ENCODE measurements at regions not wholly inside any gene's neighbourhood (a gene's known extent, or its start where the extent isn't known, plus 50 kb on each side); places are given as distances from the start of the nearest gene placed in this dataset.

DNA sequence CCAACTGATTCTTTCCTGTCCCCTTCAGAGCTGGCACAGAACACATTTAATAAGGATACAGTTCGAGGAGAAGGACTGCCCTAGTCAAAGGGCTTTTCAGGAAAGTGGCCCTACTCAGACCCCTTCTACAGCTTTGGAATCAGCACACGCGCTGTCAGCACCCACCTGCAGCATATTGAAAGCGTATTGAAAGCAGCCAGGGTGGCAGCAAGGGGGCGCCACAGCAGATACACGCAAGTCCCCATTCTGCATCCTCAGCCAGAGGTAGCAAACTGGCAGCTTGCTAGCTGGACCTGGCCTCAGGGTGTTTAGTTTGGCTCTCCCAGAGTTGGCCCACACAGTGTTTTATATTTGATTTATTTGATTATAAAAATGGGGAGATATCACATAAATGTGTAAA, 101.0 kb upstream of the NT5C1B start:
- DNase-seq (ENCODE audit: low spot score) = no peak
- H3K27ac Mint-ChIP-seq (ENCODE audit: unreplicated experiment) = no peak overlapping the region
- H3K9me3 Mint-ChIP-seq (ENCODE audit: low read depth) = peaks cover 4% of the 10 kb centered on the region
- H3K27me3 Mint-ChIP-seq (ENCODE audit: low read depth) = no peaks in the 10 kb centered on the region
- H3K4me3 Mint-ChIP-seq (ENCODE audit: unreplicated experiment) = no peak overlapping the region
- no peaks in the 10 kb centered on the region for H3K4me1 Mint-ChIP-seq (ENCODE audit: low read depth)
- TF ChIP-seq, protein P1, sequence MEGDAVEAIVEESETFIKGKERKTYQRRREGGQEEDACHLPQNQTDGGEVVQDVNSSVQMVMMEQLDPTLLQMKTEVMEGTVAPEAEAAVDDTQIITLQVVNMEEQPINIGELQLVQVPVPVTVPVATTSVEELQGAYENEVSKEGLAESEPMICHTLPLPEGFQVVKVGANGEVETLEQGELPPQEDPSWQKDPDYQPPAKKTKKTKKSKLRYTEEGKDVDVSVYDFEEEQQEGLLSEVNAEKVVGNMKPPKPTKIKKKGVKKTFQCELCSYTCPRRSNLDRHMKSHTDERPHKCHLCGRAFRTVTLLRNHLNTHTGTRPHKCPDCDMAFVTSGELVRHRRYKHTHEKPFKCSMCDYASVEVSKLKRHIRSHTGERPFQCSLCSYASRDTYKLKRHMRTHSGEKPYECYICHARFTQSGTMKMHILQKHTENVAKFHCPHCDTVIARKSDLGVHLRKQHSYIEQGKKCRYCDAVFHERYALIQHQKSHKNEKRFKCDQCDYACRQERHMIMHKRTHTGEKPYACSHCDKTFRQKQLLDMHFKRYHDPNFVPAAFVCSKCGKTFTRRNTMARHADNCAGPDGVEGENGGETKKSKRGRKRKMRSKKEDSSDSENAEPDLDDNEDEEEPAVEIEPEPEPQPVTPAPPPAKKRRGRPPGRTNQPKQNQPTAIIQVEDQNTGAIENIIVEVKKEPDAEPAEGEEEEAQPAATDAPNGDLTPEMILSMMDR (IDR thresholded peaks at IDR 0.05) = peak; percentile 49
- H3K36me3 Mint-ChIP-seq (ENCODE audit: low read depth) = no peaks in the 10 kb centered on the region

DNA sequence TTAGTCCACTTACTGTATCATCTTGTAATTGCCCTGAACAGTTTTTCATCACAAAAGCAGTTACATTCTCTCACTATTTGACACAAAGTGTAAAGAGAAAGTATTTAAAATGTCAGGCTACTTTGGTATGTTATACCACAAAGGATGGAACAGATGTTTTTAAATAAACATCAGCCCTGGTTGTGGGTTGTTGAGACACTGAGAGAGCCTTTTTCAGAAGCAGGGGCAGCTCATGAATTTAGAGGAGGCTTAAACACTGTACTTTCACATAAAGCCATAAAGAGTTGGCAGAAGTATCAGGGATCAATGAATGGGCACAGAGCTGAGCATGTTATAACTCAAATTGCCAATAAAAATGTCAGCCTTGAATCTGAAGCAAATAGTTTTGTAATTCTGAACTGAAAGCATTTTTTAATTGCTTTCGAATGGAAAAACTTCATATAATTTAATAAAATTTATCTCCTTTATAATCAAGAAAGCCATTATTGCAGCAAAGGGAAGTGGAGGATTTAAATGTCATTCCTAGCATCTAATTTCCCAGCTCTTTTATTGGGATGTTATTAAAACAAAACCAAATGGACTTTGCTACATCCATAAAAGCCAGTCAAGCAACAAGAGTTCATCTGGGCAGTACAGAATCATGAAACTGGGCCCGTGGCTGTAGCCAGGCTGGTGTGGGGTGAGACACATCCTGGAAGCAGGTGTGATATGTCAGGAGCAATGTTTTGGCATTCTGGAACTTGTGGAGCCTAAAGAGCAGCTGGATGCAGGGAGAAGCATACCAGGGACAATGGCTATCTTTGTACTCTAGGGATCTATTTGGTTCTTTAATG, 95.1 kb upstream of the NT5C1B start:
- peaks cover 19% of the 10 kb centered on the region for H3K27me3 Mint-ChIP-seq (ENCODE audit: low read depth)

DNA sequence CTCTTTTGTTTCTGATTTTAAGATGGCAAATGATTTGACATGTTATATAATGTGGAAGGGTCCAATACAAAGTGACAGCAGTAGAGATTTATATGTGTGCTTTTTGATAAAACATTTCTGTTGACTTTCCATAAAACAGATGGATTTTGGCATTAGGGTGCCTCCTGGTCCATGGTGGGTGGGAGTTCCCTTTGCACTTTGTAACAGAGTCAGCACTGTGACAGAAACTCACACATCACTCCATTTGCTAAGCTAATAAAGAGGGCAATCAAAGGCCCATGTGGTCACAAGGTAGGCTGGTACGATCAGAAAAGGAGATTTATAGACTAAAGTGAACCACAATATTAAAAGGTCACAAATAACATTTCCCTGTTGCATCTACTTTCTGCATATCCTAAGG, 93.3 kb upstream of the NT5C1B start:
- DNase-seq (ENCODE audit: low spot score) = no peak
- H3K4me3 Mint-ChIP-seq (ENCODE audit: unreplicated experiment) = no peak overlapping the region
- no peaks in the 10 kb centered on the region for H3K9me3 Mint-ChIP-seq (ENCODE audit: low read depth)
- H3K27ac Mint-ChIP-seq (ENCODE audit: unreplicated experiment) = no peak overlapping the region
- H3K4me1 Mint-ChIP-seq (ENCODE audit: low read depth) = no peaks in the 10 kb centered on the region
- peaks cover 22% of the 10 kb centered on the region for H3K27me3 Mint-ChIP-seq (ENCODE audit: low read depth)
- no peaks in the 10 kb centered on the region for H3K36me3 Mint-ChIP-seq (ENCODE audit: low read depth)
- TF ChIP-seq, protein P1 (IDR thresholded peaks at IDR 0.05) = no peak

More for the DNA sequence above, 95.1 kb upstream of the NT5C1B start:
- no peak for DNase-seq (ENCODE audit: low spot score)
- Mint-ChIP-seq H3K4me3 (ENCODE audit: unreplicated experiment) (no peak overlapping the region), H3K36me3 (ENCODE audit: low read depth) (no peaks in the 10 kb centered on the region), H3K4me1 (ENCODE audit: low read depth) (no peaks in the 10 kb centered on the region), H3K27ac (ENCODE audit: unreplicated experiment) (no peak overlapping the region), H3K9me3 (ENCODE audit: low read depth) (no peaks in the 10 kb centered on the region)
- TF ChIP-seq, protein P1 (IDR thresholded peaks at IDR 0.05) = no peak

DNA sequence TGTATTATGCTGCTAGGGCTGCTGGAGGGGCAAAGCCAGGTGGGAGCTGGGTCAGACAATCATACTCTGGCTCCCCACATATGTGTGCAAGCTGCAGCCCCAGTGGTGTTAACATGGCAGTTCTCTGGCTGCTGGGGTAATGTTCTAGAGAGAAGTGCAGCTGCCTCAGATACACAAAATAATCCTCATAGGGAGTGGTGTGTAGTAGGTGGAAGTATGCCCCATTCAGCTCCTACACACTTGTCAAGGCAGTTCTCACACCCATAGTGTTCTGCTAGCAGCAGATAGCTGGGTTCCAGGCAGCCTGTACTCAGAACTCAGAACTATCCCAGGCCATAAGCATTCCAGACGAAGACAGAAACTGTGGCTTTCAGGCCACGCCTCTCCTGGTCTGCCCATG, 87.9 kb upstream of the NT5C1B start:
- no peaks in the 10 kb centered on the region for H3K4me1 Mint-ChIP-seq (ENCODE audit: low read depth)
- H3K9me3 Mint-ChIP-seq (ENCODE audit: low read depth) = peaks cover 25% of the 10 kb centered on the region
- DNase-seq (ENCODE audit: low spot score) = no peak
- no peak overlapping the region for H3K27ac Mint-ChIP-seq (ENCODE audit: unreplicated experiment)
- H3K36me3 Mint-ChIP-seq (ENCODE audit: low read depth) = peaks cover 9% of the 10 kb centered on the region
- TF ChIP-seq, protein P1 (IDR thresholded peaks at IDR 0.05) = no peak
- no peak overlapping the region for H3K4me3 Mint-ChIP-seq (ENCODE audit: unreplicated experiment)
- H3K27me3 Mint-ChIP-seq (ENCODE audit: low read depth) = peaks cover 14% of the 10 kb centered on the region

DNA sequence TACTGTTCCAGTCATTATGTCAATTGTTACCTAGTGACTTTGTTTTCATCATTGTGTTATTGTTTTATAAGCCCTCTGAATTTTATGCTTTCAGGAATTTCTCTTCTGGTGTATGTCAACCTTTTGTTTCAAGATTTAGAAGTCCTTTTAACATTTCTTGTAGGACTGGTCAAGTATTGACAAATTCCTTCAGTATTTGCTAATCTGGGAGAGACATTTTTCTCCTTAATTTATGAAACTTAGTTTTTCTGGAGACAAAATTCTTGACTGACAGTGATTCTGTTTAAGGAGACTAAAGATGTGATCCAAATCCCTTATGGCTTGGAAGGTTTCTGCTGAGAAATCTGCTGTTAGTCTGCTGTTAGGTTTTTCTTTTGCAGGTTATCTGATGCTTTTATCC, 84.9 kb upstream of the NT5C1B start:
- H3K4me3 Mint-ChIP-seq (ENCODE audit: unreplicated experiment) = no peak overlapping the region
- H3K9me3 Mint-ChIP-seq (ENCODE audit: low read depth) = peaks cover 33% of the 10 kb centered on the region
- no peak for DNase-seq (ENCODE audit: low spot score)
- TF ChIP-seq, protein P1 (IDR thresholded peaks at IDR 0.05) = no peak
- H3K27me3 Mint-ChIP-seq (ENCODE audit: low read depth) = peaks cover 3% of the 10 kb centered on the region
- H3K36me3 Mint-ChIP-seq (ENCODE audit: low read depth) = peaks cover 9% of the 10 kb centered on the region
- H3K27ac Mint-ChIP-seq (ENCODE audit: unreplicated experiment) = no peak overlapping the region
- no peaks in the 10 kb centered on the region for H3K4me1 Mint-ChIP-seq (ENCODE audit: low read depth)
